ENCODE measurements at regions not wholly inside any gene's neighbourhood (a gene's known extent, or its start where the extent isn't known, plus 50 kb on each side); places are given as distances from the start of the nearest gene placed in this dataset.
"Not testable (repeated sequence)": the region's sequence is repeated elsewhere in the genome, so short reads cannot be mapped to it uniquely, and the experiment has no call there.

- not testable (repeated sequence) for H3K4me2 ChIP-seq (ENCODE audit: extremely low read depth, insufficient read depth, low read length); DNase-seq (ENCODE audit: low read depth in 2 of 2); H4K20me1 ChIP-seq (ENCODE audit: control insufficient read depth, extremely low read depth, insufficient read depth, low read length); H3K9ac ChIP-seq (ENCODE audit: insufficient read depth, low read length); H3K27ac ChIP-seq (ENCODE audit: insufficient read depth, low read length); H2AFZ ChIP-seq (ENCODE audit: low read length); H3K9me3 ChIP-seq (ENCODE audit: control insufficient read depth, insufficient read depth, low read depth, low read length); H3K4me3 ChIP-seq (replicated peaks in 1 of 4; ENCODE audit: control extremely low read depth in 1 of 4, insufficient read depth in 1 of 4, low read depth in 3 of 4, low read length in 4 of 4); H3K27me3 ChIP-seq (ENCODE audit: control insufficient read depth, insufficient read depth, low read length); H3K36me3 ChIP-seq (ENCODE audit: control insufficient read depth, insufficient read depth, low read length); H3K79me2 ChIP-seq (ENCODE audit: control insufficient read depth, insufficient read depth, low read length); H3K4me1 ChIP-seq (ENCODE audit: control insufficient read depth, extremely low read depth, insufficient read depth, low read length)
Observed at GRCh38 chr17:20668868-20669267, 89.3 kb downstream of the CDRT15L2 start.

GRCh38 chr17:20670506-20670905, 91.0 kb downstream of the CDRT15L2 start:
- H3K9me3 ChIP-seq (ENCODE audit: control insufficient read depth, insufficient read depth, low read depth, low read length); H4K20me1 ChIP-seq (ENCODE audit: control insufficient read depth, extremely low read depth, insufficient read depth, low read length); H3K4me1 ChIP-seq (ENCODE audit: control insufficient read depth, extremely low read depth, insufficient read depth, low read length); H3K4me2 ChIP-seq (ENCODE audit: extremely low read depth, insufficient read depth, low read length); DNase-seq (ENCODE audit: low read depth in 2 of 2); H3K27me3 ChIP-seq (ENCODE audit: control insufficient read depth, insufficient read depth, low read length); H2AFZ ChIP-seq (ENCODE audit: low read length); H3K4me3 ChIP-seq (replicated peaks in 1 of 4; ENCODE audit: control extremely low read depth in 1 of 4, insufficient read depth in 1 of 4, low read depth in 3 of 4, low read length in 4 of 4); H3K9ac ChIP-seq (ENCODE audit: insufficient read depth, low read length); H3K36me3 ChIP-seq (ENCODE audit: control insufficient read depth, insufficient read depth, low read length); H3K79me2 ChIP-seq (ENCODE audit: control insufficient read depth, insufficient read depth, low read length); H3K27ac ChIP-seq (ENCODE audit: insufficient read depth, low read length): not testable (repeated sequence)

GRCh38 chr17:20674374-20674773, 94.8 kb downstream of the CDRT15L2 start:
- H3K27ac ChIP-seq (ENCODE audit: insufficient read depth, low read length); H3K4me2 ChIP-seq (ENCODE audit: extremely low read depth, insufficient read depth, low read length); H3K27me3 ChIP-seq (ENCODE audit: control insufficient read depth, insufficient read depth, low read length); DNase-seq (ENCODE audit: low read depth in 2 of 2); H3K9ac ChIP-seq (ENCODE audit: insufficient read depth, low read length); H3K4me3 ChIP-seq (replicated peaks in 1 of 4; ENCODE audit: control extremely low read depth in 1 of 4, insufficient read depth in 1 of 4, low read depth in 3 of 4, low read length in 4 of 4); H2AFZ ChIP-seq (ENCODE audit: low read length); H3K79me2 ChIP-seq (ENCODE audit: control insufficient read depth, insufficient read depth, low read length); H3K9me3 ChIP-seq (ENCODE audit: control insufficient read depth, insufficient read depth, low read depth, low read length); H4K20me1 ChIP-seq (ENCODE audit: control insufficient read depth, extremely low read depth, insufficient read depth, low read length); H3K36me3 ChIP-seq (ENCODE audit: control insufficient read depth, insufficient read depth, low read length); H3K4me1 ChIP-seq (ENCODE audit: control insufficient read depth, extremely low read depth, insufficient read depth, low read length): not testable (repeated sequence)

- H3K36me3 ChIP-seq (ENCODE audit: control insufficient read depth, insufficient read depth, low read length); H3K9me3 ChIP-seq (ENCODE audit: control insufficient read depth, insufficient read depth, low read depth, low read length); H4K20me1 ChIP-seq (ENCODE audit: control insufficient read depth, extremely low read depth, insufficient read depth, low read length); H3K27ac ChIP-seq (ENCODE audit: insufficient read depth, low read length); H3K4me1 ChIP-seq (ENCODE audit: control insufficient read depth, extremely low read depth, insufficient read depth, low read length); H3K79me2 ChIP-seq (ENCODE audit: control insufficient read depth, insufficient read depth, low read length); H3K4me3 ChIP-seq (replicated peaks in 1 of 4; ENCODE audit: control extremely low read depth in 1 of 4, insufficient read depth in 1 of 4, low read depth in 3 of 4, low read length in 4 of 4); H3K4me2 ChIP-seq (ENCODE audit: extremely low read depth, insufficient read depth, low read length); DNase-seq (ENCODE audit: low read depth in 2 of 2); H3K9ac ChIP-seq (ENCODE audit: insufficient read depth, low read length); H2AFZ ChIP-seq (ENCODE audit: low read length); H3K27me3 ChIP-seq (ENCODE audit: control insufficient read depth, insufficient read depth, low read length): not testable (repeated sequence)
Observed at GRCh38 chr17:20675707-20676106, 96.2 kb downstream of the CDRT15L2 start.

GRCh38 chr17:20676656-20677055, 97.1 kb downstream of the CDRT15L2 start:
- DNase-seq (ENCODE audit: low read depth in 2 of 2); H4K20me1 ChIP-seq (ENCODE audit: control insufficient read depth, extremely low read depth, insufficient read depth, low read length); H3K79me2 ChIP-seq (ENCODE audit: control insufficient read depth, insufficient read depth, low read length); H3K27ac ChIP-seq (ENCODE audit: insufficient read depth, low read length); H3K4me3 ChIP-seq (replicated peaks in 1 of 4; ENCODE audit: control extremely low read depth in 1 of 4, insufficient read depth in 1 of 4, low read depth in 3 of 4, low read length in 4 of 4); H3K27me3 ChIP-seq (ENCODE audit: control insufficient read depth, insufficient read depth, low read length); H2AFZ ChIP-seq (ENCODE audit: low read length); H3K4me2 ChIP-seq (ENCODE audit: extremely low read depth, insufficient read depth, low read length); H3K36me3 ChIP-seq (ENCODE audit: control insufficient read depth, insufficient read depth, low read length); H3K9me3 ChIP-seq (ENCODE audit: control insufficient read depth, insufficient read depth, low read depth, low read length); H3K9ac ChIP-seq (ENCODE audit: insufficient read depth, low read length); H3K4me1 ChIP-seq (ENCODE audit: control insufficient read depth, extremely low read depth, insufficient read depth, low read length): not testable (repeated sequence)

GRCh38 chr17:20677469-20677868, 97.9 kb downstream of the CDRT15L2 start:
- not testable (repeated sequence) for H3K27me3 ChIP-seq (ENCODE audit: control insufficient read depth, insufficient read depth, low read length); H3K9me3 ChIP-seq (ENCODE audit: control insufficient read depth, insufficient read depth, low read depth, low read length); H3K4me3 ChIP-seq (replicated peaks in 1 of 4; ENCODE audit: control extremely low read depth in 1 of 4, insufficient read depth in 1 of 4, low read depth in 3 of 4, low read length in 4 of 4); H4K20me1 ChIP-seq (ENCODE audit: control insufficient read depth, extremely low read depth, insufficient read depth, low read length); DNase-seq (ENCODE audit: low read depth in 2 of 2); H3K27ac ChIP-seq (ENCODE audit: insufficient read depth, low read length); H2AFZ ChIP-seq (ENCODE audit: low read length); H3K36me3 ChIP-seq (ENCODE audit: control insufficient read depth, insufficient read depth, low read length); H3K4me2 ChIP-seq (ENCODE audit: extremely low read depth, insufficient read depth, low read length); H3K9ac ChIP-seq (ENCODE audit: insufficient read depth, low read length); H3K79me2 ChIP-seq (ENCODE audit: control insufficient read depth, insufficient read depth, low read length); H3K4me1 ChIP-seq (ENCODE audit: control insufficient read depth, extremely low read depth, insufficient read depth, low read length)

- H3K27me3 ChIP-seq (ENCODE audit: control insufficient read depth, insufficient read depth, low read length); H3K4me2 ChIP-seq (ENCODE audit: extremely low read depth, insufficient read depth, low read length); H3K79me2 ChIP-seq (ENCODE audit: control insufficient read depth, insufficient read depth, low read length); DNase-seq (ENCODE audit: low read depth in 2 of 2); H3K4me3 ChIP-seq (replicated peaks in 1 of 4; ENCODE audit: control extremely low read depth in 1 of 4, insufficient read depth in 1 of 4, low read depth in 3 of 4, low read length in 4 of 4); H3K27ac ChIP-seq (ENCODE audit: insufficient read depth, low read length); H2AFZ ChIP-seq (ENCODE audit: low read length); H4K20me1 ChIP-seq (ENCODE audit: control insufficient read depth, extremely low read depth, insufficient read depth, low read length); H3K36me3 ChIP-seq (ENCODE audit: control insufficient read depth, insufficient read depth, low read length); H3K9me3 ChIP-seq (ENCODE audit: control insufficient read depth, insufficient read depth, low read depth, low read length); H3K9ac ChIP-seq (ENCODE audit: insufficient read depth, low read length); H3K4me1 ChIP-seq (ENCODE audit: control insufficient read depth, extremely low read depth, insufficient read depth, low read length): not testable (repeated sequence)
Observed at GRCh38 chr17:20678424-20678823, 98.9 kb downstream of the CDRT15L2 start.
